ENCODE measurements at regions not wholly inside any gene's neighbourhood (a gene's known extent, or its start where the extent isn't known, plus 50 kb on each side); places are given as distances from the start of the nearest gene placed in this dataset.

- no peak for DNase-seq
Observed at GRCh38 chr2:100766806-100767205, 53.1 kb upstream of the NPAS2 start.

GRCh38 chr2:100767224-100767653 lies 52.7 kb upstream of the NPAS2 start:
- no peak for DNase-seq

- DNase-seq: no peak
Observed at GRCh38 chr2:100767810-100768806, 51.8 kb upstream of the NPAS2 start.
